Mucosa of descending colon (tissue), 3 donors: ENCODE measurements at regions not wholly inside any gene's neighbourhood (a gene's known extent, or its start where the extent isn't known, plus 50 kb on each side); places are given as distances from the start of the nearest gene placed in this dataset.

Experiments used
- ATAC-seq: fragments of 200-7000 bp; cut with Tn5 transposase; one replicate; pipeline ENCODE4 v1.9.1; 2020; ENCODE audit warnings: mild to moderate bottlenecking, moderate library complexity
- DNase-seq, 3 donors: peaks; one replicate each; pipeline ENCODE4 v3.0.0-alpha.2; 2020
- H3K36me3 ChIP-seq: fragments of 200-600 bp; one replicate; pipeline ENCODE4 v1.8.0; 2021; ENCODE audit warnings: low read depth, mild to moderate bottlenecking
- H3K4me1 ChIP-seq: fragments of 200-600 bp; one replicate; pipeline ENCODE4 v1.8.0; 2021; ENCODE audit warnings: low read depth, mild to moderate bottlenecking
- H3K4me3 ChIP-seq: fragments of 200-600 bp; one replicate; pipeline ENCODE4 v1.8.0; 2021; ENCODE audit warnings: mild to moderate bottlenecking
- H3K9me3 ChIP-seq: fragments of 200-600 bp; one replicate; pipeline ENCODE4 v1.8.0; 2021; ENCODE audit warnings: mild to moderate bottlenecking
- intact Hi-C, 2 donors: fragments of 100-400 bp; cut with DNase I in 1 of 2; cut with micrococcal nuclease in 1 of 2; formaldehyde crosslinking; loops; one replicate each; pipeline versions ENCODE4 v1.11.0 to v1.11.1; 2022; cut with DNase I, micrococcal nuclease
- TF ChIP-seq, protein P1 (sequence below): fragments of 200-600 bp; IDR thresholded peaks from one replicate; pipeline ENCODE4 v1.8.0; 2022; ENCODE audit warnings: antibody characterized with exemption, mild to moderate bottlenecking
- donor health status: DM: no; HTN: no; CAD: no; lungs with moderate emphysema.
- donor health status: DM: no; HTN: no; CAD: no.
- donor health status: DM: no; HTN: yes; CAD: no.

DNA sequence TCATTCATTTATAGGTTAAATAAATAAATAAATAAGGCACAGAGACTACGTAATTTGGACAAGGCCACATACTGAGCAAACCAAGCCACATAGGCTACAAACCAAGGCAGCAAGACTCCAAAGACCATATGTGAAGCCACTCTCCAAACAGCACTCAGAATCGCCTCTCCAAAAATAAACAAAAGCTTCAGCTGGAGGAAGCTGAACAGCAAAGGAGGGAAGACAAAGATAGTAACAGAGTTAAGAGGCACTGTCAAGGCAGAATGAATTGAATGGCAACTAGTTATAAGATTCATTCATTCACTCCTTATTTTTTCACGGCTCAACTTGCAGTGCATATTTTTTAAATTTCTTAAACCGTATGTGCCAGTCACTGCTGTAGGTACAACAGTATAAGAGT is 200.5 kb upstream of the GRIP1 start:
- DNase-seq, result no peak
- H3K9me3 ChIP-seq, result no peaks in the 10 kb centered on the region
- intact Hi-C loops, result no loop called here
- H3K36me3 ChIP-seq, result no peaks in the 10 kb centered on the region
- ATAC-seq, result no peak
- H3K4me1 ChIP-seq, result no peaks in the 10 kb centered on the region
- TF ChIP-seq, protein P1, sequence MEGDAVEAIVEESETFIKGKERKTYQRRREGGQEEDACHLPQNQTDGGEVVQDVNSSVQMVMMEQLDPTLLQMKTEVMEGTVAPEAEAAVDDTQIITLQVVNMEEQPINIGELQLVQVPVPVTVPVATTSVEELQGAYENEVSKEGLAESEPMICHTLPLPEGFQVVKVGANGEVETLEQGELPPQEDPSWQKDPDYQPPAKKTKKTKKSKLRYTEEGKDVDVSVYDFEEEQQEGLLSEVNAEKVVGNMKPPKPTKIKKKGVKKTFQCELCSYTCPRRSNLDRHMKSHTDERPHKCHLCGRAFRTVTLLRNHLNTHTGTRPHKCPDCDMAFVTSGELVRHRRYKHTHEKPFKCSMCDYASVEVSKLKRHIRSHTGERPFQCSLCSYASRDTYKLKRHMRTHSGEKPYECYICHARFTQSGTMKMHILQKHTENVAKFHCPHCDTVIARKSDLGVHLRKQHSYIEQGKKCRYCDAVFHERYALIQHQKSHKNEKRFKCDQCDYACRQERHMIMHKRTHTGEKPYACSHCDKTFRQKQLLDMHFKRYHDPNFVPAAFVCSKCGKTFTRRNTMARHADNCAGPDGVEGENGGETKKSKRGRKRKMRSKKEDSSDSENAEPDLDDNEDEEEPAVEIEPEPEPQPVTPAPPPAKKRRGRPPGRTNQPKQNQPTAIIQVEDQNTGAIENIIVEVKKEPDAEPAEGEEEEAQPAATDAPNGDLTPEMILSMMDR, result no peak
- no peak overlapping the region for H3K4me3 ChIP-seq

DNA sequence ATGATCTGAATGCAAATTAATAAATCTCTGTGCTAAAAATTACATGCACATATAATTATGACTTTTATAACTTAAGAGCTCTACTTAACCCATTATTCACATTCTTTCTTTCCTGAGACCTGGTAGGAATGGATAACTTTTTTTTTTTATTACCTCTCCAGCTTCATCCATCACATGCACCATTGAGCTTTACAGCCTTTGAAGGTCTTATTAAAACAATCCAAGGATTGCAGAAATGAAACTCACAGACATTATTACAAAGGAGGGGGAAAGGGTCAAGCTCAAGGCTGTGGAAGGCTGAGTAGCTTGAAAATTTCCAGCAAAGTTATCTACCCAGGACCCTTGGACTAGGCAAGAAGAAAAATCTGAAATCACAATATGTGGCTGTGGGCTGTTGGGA is 202.5 kb upstream of the GRIP1 start:
- Histone ChIP-seq H3K4me3 (no peak overlapping the region), H3K9me3 (no peaks in the 10 kb centered on the region), H3K36me3 (no peaks in the 10 kb centered on the region), H3K4me1 (no peaks in the 10 kb centered on the region)
- TF ChIP-seq, protein P1, result no peak
- intact Hi-C loops, result no loop called here
- no peak for DNase-seq
- ATAC-seq, result no peak

DNA sequence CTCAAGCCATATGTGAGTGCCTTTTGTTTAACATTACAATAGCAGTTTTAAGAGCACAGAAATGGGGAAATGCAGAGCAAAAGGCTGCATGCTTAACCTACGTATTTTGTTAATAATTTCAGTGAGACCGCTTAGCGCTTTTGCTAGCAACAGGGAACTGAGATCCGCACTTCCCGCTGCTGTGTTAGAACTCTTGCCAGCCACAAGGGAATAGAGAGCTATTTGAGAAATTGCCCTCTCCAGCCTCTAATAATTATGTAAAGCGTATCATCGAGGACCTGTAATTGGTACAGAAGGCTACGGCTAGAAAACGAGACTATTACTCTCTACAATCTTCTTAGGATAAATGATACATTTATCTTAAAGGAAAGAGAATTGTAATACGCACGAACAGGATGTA is 205.2 kb upstream of the GRIP1 start:
- intact Hi-C loops, result no loop called here
- Histone ChIP-seq H3K4me3 (no peak overlapping the region), H3K4me1 (no peaks in the 10 kb centered on the region), H3K9me3 (no peaks in the 10 kb centered on the region), H3K36me3 (no peaks in the 10 kb centered on the region)
- no peak for ATAC-seq
- TF ChIP-seq, protein P1, result no peak
- no peak for DNase-seq

DNA sequence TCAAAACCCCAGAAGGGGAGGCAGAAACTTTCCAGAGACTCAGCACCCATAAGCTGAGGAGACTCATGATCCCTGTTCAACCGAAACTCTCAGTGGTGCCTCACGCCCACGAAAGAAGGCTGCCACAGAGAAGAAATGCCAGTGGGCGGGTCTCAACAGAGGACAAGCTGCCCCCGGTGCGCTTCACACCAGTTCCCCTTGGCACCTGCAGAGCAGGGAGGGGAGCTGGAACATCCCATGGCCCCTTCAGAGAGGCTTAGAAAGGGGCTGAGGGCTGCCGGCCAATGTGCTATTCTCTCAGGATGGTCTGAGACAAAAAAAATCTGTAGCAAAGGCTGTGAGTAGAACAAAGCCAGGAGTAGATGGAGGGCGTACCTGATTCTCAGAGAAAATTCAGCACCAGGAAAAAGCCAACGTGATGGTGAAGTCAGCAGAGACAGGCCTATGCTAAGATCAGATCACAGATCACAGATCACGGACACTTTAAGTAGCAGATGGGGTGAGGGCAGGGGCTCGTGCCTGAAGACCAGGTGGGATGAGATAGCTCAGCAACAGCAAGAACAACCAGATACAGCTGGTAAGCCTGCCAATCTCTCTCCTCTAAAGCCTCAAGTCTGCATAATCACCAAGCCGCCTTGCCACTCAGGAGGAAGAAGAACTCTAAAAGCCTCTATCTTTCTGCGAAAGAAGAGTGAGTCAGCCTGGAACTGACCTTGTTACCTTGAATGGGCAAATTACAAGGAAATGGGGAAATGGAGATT is 206.4 kb upstream of the GRIP1 start:
- Histone ChIP-seq H3K4me1 (no peaks in the 10 kb centered on the region), H3K9me3 (no peaks in the 10 kb centered on the region), H3K36me3 (no peaks in the 10 kb centered on the region), H3K4me3 (no peak overlapping the region)
- intact Hi-C loops, result no loop called here
- no peak for ATAC-seq
- DNase-seq, result no peak
- TF ChIP-seq, protein P1, result no peak

DNA sequence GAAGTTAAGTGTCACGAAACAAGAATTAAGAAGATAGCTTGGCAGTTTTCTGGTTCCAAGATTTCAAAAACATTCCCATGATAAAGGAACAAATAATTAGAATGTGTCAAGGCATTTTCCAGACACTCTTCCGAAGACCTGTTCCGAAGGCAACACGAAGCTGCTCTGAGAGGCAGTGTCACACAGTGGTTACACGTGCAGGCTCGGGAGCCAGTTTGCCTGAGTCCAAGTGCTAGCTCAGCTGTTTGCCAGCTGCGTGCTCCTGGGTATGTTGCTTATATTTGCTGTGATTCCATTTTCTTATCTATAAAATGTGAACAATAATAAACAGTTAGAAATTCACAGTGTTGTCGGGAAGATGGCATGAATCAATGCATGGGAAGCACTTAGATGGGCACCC is 217.9 kb upstream of the GRIP1 start:
- ATAC-seq (no peak), DNase-seq (no peak)
- H3K4me3 ChIP-seq, result no peak overlapping the region
- H3K36me3 ChIP-seq, result no peaks in the 10 kb centered on the region
- TF ChIP-seq, protein P1, result no peak
- no peaks in the 10 kb centered on the region for H3K9me3 ChIP-seq
- intact Hi-C loops, result no loop called here
- no peaks in the 10 kb centered on the region for H3K4me1 ChIP-seq
